Fibroblast of villous mesenchyme (primary cell): ENCODE measurements at regions not wholly inside any gene's neighbourhood (a gene's known extent, or its start where the extent isn't known, plus 50 kb on each side); places are given as distances from the start of the nearest gene placed in this dataset.

Source experiments
- DNase-seq: peaks from one replicate; pipeline ENCODE4 v3.0.0-alpha.2; 2010; ENCODE audit warnings: low read depth
- H3K4me3 ChIP-seq: 2 replicates; pipeline ENCODE4 v1.5.1; 2011; ENCODE audit warnings: low read depth, mild to moderate bottlenecking, low read length
- CTCF ChIP-seq: IDR thresholded peaks from 2 replicates; pipeline ENCODE4 v1.5.1; 2012; ENCODE audit warnings: low read depth, mild to moderate bottlenecking, low read length; ENCODE audit not compliant: insufficient read depth

DNA sequence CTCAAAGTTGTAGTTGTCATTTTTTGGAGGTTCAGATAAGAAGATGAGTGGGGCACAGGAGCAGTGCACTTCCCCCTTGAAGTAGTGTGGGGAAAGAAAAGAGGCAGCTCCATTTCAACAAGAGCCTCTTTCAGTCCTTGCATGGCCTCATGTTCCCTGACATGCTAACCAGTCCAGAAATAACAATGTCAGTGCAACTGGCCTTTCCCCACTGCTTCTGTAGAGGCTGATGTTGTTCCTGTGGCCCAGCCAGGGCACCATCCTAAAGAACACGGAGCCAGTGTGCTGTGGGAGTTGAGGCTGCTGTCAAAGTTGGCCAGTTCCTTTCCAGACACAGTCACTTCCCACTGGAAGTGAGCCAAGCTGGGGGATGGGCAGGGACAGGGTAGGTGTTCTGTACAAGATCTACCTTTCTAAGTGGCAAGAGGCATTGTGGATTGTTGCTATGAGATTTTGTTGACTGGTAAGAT lies 77.7 kb upstream of the SLC38A2 start:
- H3K4me3 ChIP-seq = no peak overlapping the region
- no peak for TF ChIP-seq CTCF
- no peak for DNase-seq

DNA sequence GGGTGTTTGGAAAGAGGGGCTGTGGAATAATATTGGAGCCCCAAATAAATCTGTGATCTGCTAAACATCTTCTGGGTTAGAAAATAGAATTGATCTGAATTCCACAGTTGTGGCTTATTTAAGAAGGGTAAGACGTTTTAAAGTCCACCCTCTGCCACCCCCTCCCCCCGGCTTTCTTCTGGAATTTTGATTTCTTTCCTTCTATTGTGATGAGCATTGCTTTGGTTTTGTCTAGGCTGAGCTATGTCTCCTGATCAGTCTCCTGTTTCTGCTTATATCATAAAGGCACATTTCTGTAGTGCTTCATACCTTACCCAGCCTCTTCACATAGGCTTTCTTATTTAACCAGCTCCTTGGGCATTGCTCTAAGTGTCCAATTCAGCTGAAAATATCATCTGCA lies 77.3 kb upstream of the SLC38A2 start:
- TF ChIP-seq CTCF = no peak
- DNase-seq = no peak
- H3K4me3 ChIP-seq = no peak overlapping the region

DNA sequence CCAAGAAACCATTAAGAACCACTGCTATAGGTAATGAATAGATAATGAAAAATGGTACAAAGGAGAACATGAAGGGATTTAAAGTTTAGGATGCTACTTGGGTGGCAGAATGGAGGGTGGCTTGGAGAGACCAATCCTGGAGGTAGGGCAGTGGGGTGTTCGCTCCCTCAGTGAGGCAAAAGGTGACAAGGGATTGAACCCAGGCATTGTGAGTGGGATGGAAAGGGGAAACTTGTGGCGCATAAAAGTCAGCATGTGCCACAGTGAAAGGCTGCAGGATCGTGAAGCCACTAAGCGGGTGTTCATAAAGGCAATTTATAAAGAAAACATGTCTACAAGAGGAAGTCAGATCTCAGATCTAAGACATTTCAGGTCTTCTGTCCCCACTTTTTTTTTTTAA lies 76.7 kb upstream of the SLC38A2 start:
- no peak for DNase-seq
- TF ChIP-seq CTCF = no peak
- H3K4me3 ChIP-seq = no peak overlapping the region

- TF ChIP-seq CTCF = no peak
- peak; percentile 46 for DNase-seq
- H3K4me3 ChIP-seq = no peak overlapping the region
These were observed 74.1 kb upstream of the SLC38A2 start for GRCh38 chr12:46446645-46447044.

DNA sequence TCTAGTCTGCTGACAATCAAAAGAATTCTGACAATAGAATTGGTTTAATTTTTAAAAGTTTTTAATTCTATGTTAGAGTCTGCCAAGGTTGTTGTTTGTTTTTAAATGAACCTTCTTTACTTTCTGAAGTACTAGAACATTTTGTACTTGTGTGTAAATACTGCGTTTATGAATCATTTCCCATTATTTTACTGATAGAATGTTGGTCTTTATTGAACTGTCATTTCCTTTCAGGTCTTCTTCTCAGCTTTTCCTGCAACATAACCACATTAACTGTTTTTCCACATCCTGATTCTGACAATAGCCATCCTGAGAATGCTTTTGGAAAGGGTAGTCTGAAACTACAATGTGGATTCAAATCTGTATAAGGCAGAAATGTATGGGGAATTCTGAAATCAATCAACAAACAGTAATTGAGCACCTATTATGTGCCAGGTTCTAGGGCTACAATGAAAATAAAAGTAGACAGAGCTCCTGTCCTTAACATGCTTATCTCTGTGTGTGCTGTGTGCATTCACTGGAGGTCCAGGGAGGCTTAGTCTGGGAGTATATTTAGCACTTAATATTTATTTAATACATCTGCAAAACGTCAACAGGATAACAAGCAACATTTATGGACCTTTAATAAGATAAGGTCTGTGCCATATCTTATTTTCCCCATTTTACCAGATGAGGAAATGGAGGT lies 73.1 kb upstream of the SLC38A2 start:
- H3K4me3 ChIP-seq = no peak overlapping the region
- peak; percentile 57 for DNase-seq
- no peak for TF ChIP-seq CTCF

GRCh38 chr12:46445093-46445492 lies 72.5 kb upstream of the SLC38A2 start:
- H3K4me3 ChIP-seq = no peak overlapping the region
- TF ChIP-seq CTCF = no peak
- DNase-seq = no peak

DNA sequence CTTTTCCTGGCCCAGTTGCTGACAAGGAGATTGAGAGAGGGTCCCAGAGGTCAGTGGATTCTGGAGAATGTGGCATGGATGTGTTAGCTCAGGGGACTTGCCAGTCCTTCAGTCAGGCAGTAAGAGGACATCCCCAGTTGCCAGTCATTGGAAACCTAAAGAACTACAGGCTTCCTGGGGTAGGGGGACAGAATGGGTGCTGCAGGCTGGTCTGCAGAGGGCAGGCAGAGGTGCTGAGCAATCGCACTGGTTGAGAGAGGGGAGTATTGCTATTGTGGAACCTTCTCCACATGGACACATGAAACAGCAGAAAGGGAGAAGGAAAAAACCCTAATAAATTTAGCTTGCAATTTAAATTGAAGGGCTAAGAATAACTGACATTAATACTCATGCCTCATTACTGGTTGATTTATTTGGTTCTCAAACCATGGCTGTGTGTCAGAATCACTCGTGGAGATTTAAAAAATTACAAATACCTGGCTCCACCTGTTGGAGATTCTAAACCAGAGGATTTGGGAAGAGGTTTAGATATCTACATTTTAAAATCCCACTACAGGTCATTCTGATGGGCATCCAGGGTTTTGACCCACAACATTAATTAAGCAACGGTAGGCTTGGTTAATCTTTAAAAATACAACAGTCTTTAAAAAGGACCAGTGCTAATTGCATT lies 71.2 kb upstream of the SLC38A2 start:
- DNase-seq = no peak
- no peak overlapping the region for H3K4me3 ChIP-seq
- TF ChIP-seq CTCF = no peak
